ENCODE measurements at regions not wholly inside any gene's neighbourhood (a gene's known extent, or its start where the extent isn't known, plus 50 kb on each side); places are given as distances from the start of the nearest gene placed in this dataset.

GRCh38 chr19:28961772-28962500 is 251.0 kb downstream of the UQCRFS1 start (continued):
- no peak for TF ChIP-seq ZBTB10 (tag by site-specific recombination; IDR thresholded peaks at IDR 0.05)
- TF ChIP-seq ZNF610 (tag by site-specific recombination; IDR thresholded peaks at IDR 0.05; ENCODE audit: borderline replicate concordance): no peak

GRCh38 chr19:28960986-28961705 is 251.8 kb downstream of the UQCRFS1 start:
- no peak overlapping the region for H3K27ac ChIP-seq (ENCODE audit: extremely low read depth, low read depth, low read length)
- CTCF ChIA-PET: interaction anchor here (0.7 to 1.5 kb wide), 4 partner anchors 12 to 567 kb away, joined by 3 read pairs; no protein-coding TSS in a partner anchor
- POLR2A ChIA-PET: no interaction called here

GRCh38 chr19:28960586-28960985 is 252.4 kb downstream of the UQCRFS1 start:
- ChIA-PET POLR2A (no interaction called here), CTCF (interaction anchor here (0.7 to 1.5 kb wide), 4 partner anchors 12 to 568 kb away, joined by 3 read pairs; no protein-coding TSS in a partner anchor)
- no peak overlapping the region for H3K4me3 ChIP-seq (ENCODE audit: low read depth, low read length)

More at GRCh38 chr19:28960986-28961705, 251.8 kb downstream of the UQCRFS1 start:
- Histone ChIP-seq H3K9me3 (ENCODE audit: control insufficient read depth, insufficient read depth, low read depth, low read length) (peaks cover 9% of the 10 kb centered on the region), H3K4me3 (ENCODE audit: low read depth, low read length) (no peak overlapping the region), H3K36me3 (ENCODE audit: control insufficient read depth in 2 of 2, insufficient read depth in 1 of 2, low read length in 2 of 2) (no peaks in the 10 kb centered on the region; a peak in 1 of 3 replicates), H3K4me1 (ENCODE audit: control insufficient read depth, insufficient read depth, low read length) (no peaks in the 10 kb centered on the region)
- TF ChIP-seq ZNF701 (tag by site-specific recombination; IDR thresholded peaks at IDR 0.05) (no peak), GLIS1 (tag by site-specific recombination; IDR thresholded peaks at IDR 0.05) (peak; percentile 13; the same call in 1 of the 2 replicates)

GRCh38 chr19:28956961-28957360 is 256.0 kb downstream of the UQCRFS1 start:
- TF ChIP-seq ZNF391 (tag by site-specific recombination; IDR thresholded peaks at IDR 0.05; ENCODE audit: borderline replicate concordance, low read depth): no peak
- no peak for TF ChIP-seq ZNF248 (tag by site-specific recombination; IDR thresholded peaks at IDR 0.05)
- no peak for TF ChIP-seq ZNF174 (tag by site-specific recombination; IDR thresholded peaks at IDR 0.05)
- TF ChIP-seq ZNF473 (tag by site-specific recombination; IDR thresholded peaks at IDR 0.05): no peak
- H3K9me3 ChIP-seq (ENCODE audit: control insufficient read depth, insufficient read depth, low read depth, low read length): peaks cover 12% of the 10 kb centered on the region
- CTCF ChIA-PET: interaction anchor here (0.8 to 2.1 kb wide), 6 partner anchors 13 to 121 kb away, joined by 3 to 10 read pairs (median 4); no protein-coding TSS in a partner anchor
- H3K27ac ChIP-seq (ENCODE audit: extremely low read depth, low read depth, low read length): no peak overlapping the region
- H3K36me3 ChIP-seq (ENCODE audit: control insufficient read depth in 2 of 2, insufficient read depth in 1 of 2, low read length in 2 of 2): no peaks in the 10 kb centered on the region
- H3K4me1 ChIP-seq (ENCODE audit: control insufficient read depth, insufficient read depth, low read length): no peaks in the 10 kb centered on the region
- H3K4me3 ChIP-seq (ENCODE audit: low read depth, low read length): no peak overlapping the region
- POLR2A ChIA-PET: no interaction called here

More at GRCh38 chr19:28960586-28960985, 252.4 kb downstream of the UQCRFS1 start:
- Histone ChIP-seq H3K27ac (ENCODE audit: extremely low read depth, low read depth, low read length) (no peak overlapping the region), H3K4me1 (ENCODE audit: control insufficient read depth, insufficient read depth, low read length) (no peaks in the 10 kb centered on the region), H3K9me3 (ENCODE audit: control insufficient read depth, insufficient read depth, low read depth, low read length) (peaks cover 9% of the 10 kb centered on the region), H3K36me3 (ENCODE audit: control insufficient read depth in 2 of 2, insufficient read depth in 1 of 2, low read length in 2 of 2) (no peaks in the 10 kb centered on the region; a peak in 1 of 3 replicates)
- no peak for TF ChIP-seq ZNF837 (tag by site-specific recombination; IDR thresholded peaks at IDR 0.05)
- no peak for TF ChIP-seq ZNF140 (tag by site-specific recombination; IDR thresholded peaks at IDR 0.05)

- no peaks in the 10 kb centered on the region for H3K36me3 ChIP-seq (ENCODE audit: control insufficient read depth in 2 of 2, insufficient read depth in 1 of 2, low read length in 2 of 2)
- CTCF ChIA-PET: interaction anchor here (0.6 to 2.1 kb wide), 8 partner anchors 9 to 307 kb away, joined by 3 to 10 read pairs (median 4); no protein-coding TSS in a partner anchor
Observed at GRCh38 chr19:28956421-28956820, 256.5 kb downstream of the UQCRFS1 start.

More at GRCh38 chr19:28956421-28956820, 256.5 kb downstream of the UQCRFS1 start:
- no peak overlapping the region for H3K4me3 ChIP-seq (ENCODE audit: low read depth, low read length)
- POLR2A ChIA-PET: no interaction called here
- peaks cover 12% of the 10 kb centered on the region for H3K9me3 ChIP-seq (ENCODE audit: control insufficient read depth, insufficient read depth, low read depth, low read length)
- no peak overlapping the region for H3K27ac ChIP-seq (ENCODE audit: extremely low read depth, low read depth, low read length)
- no peak for TF ChIP-seq ZNF518A (tag by site-specific recombination; conservative IDR thresholded peaks at IDR 0.05; ENCODE audit: low read depth)
- no peak for TF ChIP-seq KLF7 (tag by site-specific recombination; IDR thresholded peaks at IDR 0.05; ENCODE audit: borderline replicate concordance)
- no peak for TF ChIP-seq BCL6B (tag by site-specific recombination; IDR thresholded peaks at IDR 0.05)
- no peak for TF ChIP-seq ZNF302 (tag by site-specific recombination; IDR thresholded peaks at IDR 0.05; ENCODE audit: low read depth)
- TF ChIP-seq ZNF473 (tag by site-specific recombination; IDR thresholded peaks at IDR 0.05): no peak
- H3K4me1 ChIP-seq (ENCODE audit: control insufficient read depth, insufficient read depth, low read length): no peaks in the 10 kb centered on the region
